ENCODE measurements at regions not wholly inside any gene's neighbourhood (a gene's known extent, or its start where the extent isn't known, plus 50 kb on each side); places are given as distances from the start of the nearest gene placed in this dataset.
"Not testable (repeated sequence)": the region's sequence is repeated elsewhere in the genome, so short reads cannot be mapped to it uniquely, and the experiment has no call there.

DNA sequence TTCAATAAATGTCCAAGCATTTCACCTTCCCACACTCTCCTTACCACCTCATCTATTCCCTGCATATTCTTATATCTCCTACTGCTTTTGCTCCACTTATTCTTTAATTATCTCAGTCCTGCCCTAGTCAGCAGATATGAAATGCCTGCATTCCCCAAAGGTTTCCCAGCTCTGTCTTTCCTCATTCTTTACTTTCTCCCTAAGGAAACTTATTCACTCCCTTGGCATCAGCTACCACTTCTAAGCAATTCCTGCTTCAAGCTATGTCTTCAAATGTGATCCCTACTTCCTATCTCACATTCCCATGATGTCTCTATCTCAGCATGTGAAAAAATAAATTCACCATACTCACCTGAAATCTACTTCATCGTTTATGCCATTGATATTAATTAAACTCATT lies 111.8 kb downstream of the CAPZA3 start:
- DNase-seq = no peak

DNA sequence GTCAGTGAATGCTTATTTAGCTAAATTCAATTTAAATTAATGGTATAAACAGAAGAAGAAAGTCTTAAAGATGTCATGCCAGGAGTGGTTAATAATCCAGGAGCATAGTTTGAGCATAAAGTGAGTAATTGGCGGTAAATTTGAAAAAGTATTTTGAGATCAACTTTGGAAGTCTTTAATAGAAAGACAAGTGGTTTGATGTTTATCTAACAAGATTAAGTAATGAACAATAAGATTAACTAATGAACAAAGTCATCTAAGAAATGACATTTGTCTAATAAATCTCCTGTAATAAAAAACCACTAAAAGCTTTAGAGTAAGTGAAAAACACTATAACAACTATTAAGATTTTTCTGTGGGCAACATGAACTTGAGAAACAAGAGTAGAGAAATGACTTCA lies 112.8 kb downstream of the CAPZA3 start:
- no peak for DNase-seq

DNA sequence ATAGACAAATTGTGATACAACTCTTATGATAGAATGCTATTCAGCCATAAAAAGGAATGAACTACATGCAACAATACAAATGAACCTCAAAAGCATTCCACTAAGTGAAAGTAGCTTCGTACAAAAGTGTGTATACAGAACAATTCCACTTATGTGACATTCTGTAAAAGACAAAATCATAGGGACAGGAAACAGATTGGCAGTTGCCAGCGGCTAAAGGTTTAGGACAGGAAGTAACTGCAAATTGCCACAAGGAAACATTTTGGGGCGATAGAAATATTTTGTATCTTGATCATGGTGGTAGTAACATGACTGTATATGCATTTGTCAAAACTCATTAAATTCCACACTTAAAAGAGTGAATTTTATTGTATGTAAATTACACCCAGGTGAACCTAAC lies 113.4 kb downstream of the CAPZA3 start:
- no peak for DNase-seq

DNA sequence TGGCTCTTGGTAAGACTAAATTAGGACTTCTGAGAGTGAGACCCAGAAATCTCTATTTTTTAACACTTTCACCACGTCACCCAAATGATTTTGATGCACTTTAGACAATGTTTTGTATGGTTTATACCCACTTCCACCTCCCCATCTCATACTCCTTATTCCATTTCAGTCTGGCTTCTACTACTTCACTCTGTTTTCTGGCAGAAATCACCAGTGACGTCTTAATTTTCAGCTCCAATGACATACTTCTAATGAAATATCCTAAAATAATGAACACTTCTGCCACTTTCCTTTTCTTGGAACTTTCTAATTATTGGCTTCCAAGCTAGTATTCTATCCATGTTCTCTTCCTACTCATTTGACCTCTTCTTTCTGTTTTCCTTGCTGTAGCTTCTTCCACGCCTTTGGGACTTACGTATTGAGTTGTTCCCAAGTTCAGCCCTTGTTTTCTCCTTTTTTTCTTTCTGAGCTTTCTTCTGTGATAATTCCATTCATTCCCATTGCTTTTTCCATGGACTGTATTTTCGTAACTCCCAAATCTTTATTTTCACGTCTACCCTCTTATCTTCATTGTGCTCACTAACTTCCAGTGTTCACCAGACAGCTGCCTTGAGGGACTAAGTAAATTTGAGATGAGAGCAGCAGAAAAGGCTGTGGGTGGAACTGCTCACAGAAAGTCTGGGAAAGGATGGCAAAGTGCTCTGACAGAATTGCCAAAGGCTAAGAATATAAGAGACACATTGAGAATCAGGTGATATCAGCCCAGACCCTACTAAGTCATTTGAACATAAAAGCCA lies 115.8 kb downstream of the CAPZA3 start:
- DNase-seq = no peak

DNA sequence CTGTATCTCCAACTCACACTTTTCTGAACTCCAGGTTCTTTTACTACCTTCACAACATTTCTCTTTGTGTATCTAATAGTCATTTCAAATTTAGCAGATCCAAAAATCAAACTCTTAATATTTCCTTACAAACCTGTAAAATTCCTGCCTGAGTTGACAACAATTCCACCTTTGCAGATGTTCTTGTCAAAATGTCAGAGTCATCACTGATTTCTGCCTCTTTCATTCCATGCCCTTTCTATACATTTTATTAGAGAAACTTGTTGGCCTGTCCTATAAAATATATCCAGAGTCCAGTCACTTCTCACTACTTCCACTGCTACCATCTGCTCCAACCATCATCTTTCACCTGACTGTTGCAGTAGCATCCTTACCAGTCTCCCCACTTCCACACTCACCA lies 119.7 kb downstream of the CAPZA3 start:
- no peak for DNase-seq

DNA sequence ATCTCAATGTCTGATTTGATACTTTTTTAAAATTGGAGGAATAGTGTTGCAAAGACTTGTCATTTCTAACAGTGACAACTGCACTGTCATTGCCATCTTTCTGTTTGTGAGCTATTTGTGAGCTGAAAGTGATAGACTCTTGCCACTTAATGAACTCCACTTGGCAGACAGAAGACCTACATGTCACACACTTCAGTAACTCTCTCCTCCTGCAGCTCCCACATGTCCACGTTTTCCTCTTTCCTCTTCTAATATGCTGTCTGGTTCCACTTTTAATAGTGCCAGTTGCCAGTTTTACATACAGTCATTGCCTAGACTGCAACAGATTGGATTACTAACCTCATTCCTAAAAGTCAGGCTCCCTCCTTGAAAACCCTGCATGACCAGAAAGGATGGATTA lies 121.5 kb downstream of the CAPZA3 start:
- DNase-seq = no peak

DNA sequence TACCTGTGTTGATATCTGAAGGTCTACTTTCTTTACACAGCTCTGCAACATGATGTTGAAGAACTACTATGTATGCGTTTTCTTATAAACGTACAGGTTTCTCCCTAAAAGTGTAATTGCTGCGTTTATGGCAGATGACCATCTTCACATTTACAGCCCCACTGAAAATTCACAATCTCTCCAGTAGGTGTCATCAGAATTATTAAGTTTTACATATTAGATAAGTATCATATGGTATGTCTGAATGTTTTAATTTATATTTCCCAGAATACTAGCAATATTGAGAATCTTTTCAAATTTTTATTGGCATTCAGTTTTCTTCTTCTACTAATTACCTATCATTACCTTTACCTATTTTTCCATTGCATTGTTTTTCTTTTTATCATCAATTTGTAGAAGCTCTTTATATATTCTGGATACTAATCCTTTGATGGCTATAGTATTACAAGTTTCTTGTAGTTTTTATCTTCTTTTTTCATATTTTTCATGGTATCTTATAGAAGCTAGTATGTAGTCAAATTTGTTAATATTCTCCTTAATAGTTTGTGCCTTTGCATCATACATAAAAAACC lies 123.5 kb downstream of the CAPZA3 start:
- DNase-seq = no peak

DNA sequence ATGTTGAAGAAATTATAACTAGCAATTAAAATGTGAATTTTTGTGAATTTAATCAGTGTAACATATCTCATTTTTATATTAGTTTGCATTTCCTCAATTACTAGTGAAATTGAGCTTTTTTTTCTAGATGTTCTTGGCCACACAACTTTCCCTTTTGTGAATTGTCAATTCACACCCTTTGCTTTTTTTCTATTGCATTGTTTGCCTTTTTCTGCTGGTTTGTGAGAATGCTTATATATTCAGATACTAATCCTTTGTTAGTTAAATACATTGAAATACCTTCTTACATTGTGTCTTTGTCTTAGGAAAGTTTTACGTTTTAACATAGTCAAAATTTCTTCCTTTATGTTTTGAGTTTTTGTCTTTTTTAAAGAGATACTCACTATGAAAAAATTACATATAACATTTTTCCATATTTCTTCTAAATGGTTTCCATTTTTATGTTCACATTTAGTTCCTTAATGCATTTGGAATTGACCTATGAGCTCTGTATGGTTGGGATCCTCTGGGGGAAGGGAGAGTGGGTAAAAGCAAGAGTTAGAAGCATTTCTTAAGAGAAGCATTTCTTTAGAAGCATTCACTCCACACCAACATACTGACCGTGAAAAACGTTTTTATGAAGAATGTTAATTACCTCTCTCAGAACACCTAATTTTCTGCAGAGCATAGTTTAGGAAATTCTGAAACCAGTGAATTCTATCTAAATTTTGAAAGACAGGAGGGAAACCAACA lies 126.0 kb downstream of the CAPZA3 start:
- DNase-seq = no peak

DNA sequence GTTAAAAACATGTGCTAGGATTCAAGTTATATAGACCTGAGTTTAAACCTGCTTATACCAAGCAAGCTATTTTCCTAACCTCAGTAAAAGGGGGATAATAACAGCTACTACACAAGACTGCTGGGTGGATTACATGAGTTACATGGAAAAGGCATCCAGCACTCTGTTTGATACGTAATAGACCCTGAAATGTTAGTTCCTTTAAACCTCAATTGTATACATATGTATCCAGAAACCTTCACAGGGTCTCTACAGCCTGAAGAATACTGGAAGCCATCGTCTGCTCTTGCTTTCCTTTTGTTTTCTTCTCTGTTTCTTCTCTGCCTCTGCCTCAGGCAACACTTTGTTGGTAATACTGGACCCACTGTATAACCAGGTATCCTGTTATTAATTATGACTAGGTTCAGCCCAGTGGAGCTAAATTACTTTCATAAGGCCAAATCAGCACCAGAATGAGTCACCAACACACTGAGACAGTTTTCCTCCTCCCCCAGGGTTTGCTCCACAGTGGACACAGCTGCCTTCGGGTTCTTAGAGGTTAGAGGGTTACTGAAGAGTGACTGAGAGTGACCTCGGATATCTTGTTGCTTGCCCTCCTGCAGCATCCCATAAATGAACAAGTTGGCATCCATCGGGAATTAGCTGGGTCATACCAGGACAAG lies 127.1 kb downstream of the CAPZA3 start:
- no peak for DNase-seq

DNA sequence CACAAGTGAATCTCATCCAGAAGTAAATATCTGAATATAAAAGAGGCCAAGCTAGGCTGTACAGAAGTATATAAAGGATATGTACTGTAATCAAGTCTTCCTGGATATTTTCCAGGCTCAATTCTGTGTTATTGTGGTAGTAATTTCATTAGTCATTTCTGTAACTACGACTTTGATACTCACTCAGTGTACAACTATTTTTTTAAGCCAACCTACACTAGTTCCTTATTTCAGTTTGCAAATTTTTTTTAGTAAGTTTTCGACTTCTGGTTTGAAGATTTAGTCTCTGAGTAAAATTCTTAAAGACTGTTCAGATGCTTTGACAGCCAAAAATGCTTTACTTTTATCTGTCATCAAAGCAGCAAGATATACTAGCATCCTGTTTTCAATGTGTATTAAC lies 130.8 kb downstream of the CAPZA3 start:
- no peak for DNase-seq

DNA sequence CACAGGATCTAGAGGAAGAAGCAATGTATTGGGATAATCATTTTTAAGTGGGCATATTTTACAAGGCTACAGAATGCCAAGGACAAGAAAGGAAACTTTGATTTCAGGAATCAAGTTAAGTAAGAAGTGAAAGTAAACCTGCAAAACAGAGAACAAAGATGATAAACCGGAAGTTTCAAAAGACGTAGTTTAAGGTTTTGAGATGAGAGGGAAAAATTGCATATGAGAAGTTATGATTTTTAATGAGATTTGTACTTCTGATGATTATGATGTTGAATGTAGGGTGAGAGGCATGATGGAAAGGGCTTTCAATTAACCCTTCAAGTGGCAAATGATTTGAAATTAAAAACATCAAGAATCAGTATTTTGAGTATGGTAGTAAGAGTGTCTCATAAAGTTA lies 134.9 kb downstream of the CAPZA3 start:
- DNase-seq = no peak

DNA sequence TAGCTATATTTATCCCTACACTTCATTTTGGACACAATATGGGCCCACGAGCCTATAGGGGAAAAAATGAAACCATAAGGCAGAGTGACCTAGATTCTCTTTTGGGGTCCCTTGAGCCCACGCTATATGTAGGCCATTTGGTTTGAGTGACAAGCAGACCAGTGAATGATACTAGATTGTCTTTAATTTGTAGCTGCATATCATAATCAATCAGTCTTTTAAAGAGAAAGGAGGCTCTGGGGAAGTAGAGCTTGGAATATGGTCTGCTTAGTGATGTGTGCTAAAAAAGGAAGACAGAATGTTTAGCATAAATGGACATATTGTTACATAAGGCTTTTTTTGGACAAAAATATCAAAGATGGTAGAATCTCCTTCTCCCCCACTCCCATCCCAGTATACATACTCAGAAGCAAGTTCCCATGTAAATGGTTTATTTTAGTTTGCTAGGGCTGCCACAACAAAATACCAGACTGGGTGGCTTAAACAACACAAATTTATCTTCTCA lies 140.8 kb downstream of the CAPZA3 start:
- DNase-seq = no peak

DNA sequence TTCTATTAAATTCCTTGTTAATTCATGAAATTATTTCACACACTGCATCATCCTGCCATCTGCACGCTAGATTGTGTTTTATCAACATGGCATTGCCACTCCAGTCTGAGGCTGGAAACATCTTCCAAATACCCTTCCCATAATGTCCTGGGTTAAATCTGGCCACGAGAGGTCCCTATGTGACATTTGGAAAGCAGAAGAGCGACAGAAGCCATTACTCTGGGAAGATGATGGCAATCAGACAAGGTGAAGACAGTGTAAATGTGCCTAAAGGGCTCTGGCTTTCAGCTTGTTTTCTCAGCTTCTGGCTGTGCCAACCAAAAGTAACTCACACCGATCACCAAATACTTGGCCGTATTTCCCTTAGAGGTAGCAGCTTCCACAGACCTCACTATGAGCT lies 144.8 kb downstream of the CAPZA3 start:
- no peak for DNase-seq

DNA sequence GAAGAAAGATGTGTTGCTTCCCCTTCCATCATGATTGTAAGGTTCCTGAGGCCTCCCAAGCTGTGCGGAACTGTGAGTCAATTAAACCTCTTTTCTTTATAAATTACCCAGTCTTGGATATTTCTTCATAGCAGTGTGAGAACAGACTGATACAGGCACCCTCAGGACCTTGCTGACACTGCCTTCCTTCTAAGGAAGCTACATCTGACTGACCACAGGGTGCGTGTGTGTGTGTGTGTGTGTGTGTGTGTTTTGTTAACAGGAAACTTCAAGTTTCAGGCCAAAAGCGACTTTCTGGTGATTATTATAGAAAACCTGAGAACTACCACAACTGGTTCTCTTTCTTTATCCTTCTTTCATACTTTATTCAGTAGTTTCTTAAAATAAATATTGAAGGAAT lies 149.0 kb downstream of the CAPZA3 start:
- no peak for DNase-seq

DNA sequence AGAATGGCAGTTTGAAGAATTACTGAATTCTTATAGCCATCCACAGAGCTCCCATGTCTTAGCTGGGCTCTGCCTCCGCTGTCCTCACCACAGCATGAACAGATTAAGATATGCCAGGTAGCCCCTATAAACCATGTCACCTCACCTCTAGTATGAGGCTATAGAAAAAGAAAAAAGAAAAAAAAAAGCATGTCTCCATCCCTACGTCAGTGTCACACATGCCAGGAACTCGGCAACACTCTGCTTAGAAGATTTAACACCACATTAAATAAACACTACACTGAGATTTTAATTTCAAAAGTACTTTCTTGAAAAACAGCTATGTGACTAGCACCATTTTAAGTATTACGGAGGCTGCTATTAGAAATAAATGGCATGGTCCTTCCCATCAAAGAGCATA lies 149.4 kb downstream of the CAPZA3 start:
- DNase-seq = no peak

DNA sequence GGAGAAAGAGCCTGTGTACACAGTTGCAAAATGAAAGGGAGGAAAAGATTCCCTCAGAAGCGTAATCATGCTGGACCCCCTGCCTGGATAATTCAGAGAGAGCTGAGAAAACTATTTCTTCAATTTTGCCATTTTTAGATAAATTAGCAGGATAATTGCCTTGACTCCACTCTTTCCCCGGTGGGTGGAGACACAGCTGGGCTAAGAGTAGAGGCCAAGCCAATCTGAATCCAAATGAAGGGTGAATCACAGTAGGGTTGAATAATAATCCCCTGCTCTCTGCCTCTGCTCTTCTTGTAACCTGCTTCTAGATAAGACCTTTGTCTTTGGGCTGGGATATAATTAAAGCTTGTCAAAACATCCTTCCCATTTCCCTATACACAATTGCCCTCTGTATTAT lies 150.1 kb downstream of the CAPZA3 start:
- DNase-seq = no peak

DNA sequence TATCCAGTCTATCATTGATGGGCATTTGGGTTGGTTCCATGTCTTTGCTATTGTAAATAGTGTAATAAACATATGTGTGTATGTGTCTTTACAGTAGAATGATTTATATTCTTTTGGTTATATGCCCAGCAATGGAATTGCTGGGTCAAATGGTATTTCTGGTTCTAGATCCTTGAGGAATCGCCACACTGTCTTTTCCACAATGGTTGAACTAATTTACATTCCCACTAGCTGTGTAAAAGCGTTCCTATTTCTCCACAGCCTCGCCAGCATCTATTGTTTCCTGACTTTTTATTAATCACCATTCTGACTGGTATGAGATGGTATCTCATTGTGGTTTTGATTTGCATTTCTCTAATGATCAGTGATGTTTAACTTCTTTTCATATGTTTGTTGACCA lies 152.7 kb downstream of the CAPZA3 start:
- DNase-seq = not testable (repeated sequence)

DNA sequence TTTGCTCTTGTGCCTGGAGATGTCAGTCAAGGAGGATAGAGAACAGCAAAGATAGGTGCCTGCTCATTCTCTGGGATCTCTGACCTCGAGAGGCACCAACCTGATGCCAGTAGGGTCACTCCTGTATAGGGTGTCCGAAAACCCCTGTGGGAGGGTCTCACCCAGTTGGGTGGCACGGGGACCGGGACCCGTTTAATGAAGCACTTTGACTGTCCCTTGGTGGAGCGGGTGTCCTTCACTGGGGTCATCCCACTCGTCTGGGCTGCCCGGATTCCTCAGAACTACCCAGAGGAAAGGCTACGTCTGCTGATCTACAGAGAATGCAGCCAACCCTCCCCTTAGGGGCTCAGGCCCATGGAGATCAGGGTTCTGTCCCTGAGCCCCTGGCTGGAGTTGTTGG lies 157.6 kb downstream of the CAPZA3 start:
- DNase-seq = no peak

DNA sequence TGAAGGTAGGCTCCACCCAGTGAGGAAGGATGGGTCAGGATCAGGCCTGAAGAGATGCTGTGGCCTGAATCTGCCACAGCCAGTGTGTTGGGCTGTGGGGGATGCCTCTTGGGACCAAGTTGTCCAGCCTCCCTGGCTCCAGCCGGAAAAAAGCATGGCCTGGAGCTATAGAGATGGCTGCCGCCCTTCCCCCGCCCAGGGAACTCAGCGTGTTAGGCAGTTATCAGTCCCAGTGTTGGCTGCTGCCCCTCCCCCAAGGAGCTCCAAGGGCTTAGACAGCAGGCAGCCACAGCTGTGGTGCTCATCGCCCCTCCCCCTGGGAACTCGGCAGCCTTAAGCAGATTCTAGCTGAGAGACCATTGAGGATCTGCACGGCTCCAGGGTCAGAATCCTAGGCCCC lies 158.0 kb downstream of the CAPZA3 start:
- peak; percentile 42 for DNase-seq

DNA sequence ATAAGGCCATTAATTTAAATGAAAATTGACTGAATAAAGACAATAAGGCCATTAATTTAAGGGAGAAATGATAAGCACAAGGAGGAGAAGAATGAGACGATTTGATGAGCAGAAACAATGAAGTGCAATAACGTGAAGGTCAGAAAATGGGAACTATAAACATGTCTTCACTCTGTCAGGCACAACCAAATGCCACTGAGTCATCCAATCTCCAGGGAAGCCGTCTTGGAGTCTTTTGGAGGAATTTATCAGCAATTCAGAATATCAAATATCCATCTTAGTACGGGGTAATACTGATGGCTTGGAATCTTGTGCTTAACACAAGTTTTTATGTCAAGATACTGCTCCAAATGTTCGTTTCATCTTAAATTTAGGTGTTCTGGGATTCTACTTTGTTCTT lies 159.9 kb downstream of the CAPZA3 start:
- no peak for DNase-seq

DNA sequence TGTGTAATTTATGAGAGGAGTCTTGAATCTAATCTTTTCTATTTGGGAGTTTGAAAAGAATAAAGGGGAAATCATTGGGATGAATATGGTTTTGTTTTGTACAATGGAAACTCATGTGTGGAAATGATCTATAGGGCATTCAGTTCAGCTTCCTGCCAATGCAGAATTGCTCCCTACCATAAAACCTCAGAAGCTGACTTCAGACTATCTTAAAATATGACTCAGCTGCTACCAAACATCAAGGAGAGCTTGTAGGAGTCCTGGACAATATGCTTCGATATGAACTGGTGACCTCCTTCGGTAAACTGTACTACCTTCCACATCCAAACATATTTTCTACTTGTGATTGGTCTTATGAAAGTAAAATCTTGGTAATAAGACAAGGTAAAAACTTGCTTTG lies 160.6 kb downstream of the CAPZA3 start:
- DNase-seq = no peak

DNA sequence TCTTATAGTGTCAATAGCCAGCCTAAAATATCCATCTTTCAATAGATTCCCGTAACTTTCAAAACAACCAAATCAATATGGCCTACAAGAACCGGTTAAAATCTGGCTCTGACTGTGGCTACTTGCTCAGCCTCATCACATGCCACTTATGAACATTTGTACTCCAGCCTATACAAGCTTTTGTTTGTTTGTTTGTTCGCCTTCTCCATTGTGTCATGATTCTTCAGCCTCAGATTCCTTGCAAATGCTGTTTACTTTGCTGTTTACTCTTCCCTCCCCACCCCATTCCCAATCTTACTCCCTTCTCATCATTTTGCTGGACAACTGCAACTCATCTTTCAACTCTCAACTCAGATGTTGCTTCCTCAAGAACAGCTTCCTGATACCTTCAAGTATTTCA lies 161.2 kb downstream of the CAPZA3 start:
- no peak for DNase-seq

DNA sequence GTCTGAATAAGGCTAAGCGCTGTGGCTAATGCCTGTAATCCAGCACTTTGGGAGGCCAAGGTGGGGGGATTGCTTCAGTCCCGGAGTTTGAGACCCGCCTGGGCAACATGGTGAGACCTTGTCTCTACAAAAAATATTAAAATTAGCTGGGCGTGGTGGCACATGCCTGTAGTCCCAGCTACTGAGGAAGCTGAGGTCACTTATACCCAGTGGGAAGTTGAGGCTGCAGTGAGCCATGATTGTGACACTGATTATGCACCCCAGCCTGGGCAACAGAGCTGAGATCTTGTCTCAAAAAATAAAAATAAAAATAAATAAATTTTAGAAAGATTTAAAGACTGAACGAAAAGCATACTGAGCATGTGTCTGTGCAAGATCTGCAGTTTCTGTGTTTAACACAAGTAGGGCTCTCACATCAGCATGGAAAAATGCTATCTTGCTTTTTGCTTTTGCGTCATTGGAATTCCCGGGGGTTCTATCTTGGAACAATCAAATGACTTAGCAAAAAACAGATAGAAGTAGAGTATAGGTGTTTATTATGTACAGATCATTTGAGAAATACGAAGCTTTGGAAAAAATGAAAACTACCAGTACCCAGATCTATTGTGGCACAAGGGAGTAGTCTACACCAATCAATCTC lies 161.9 kb downstream of the CAPZA3 start:
- no peak for DNase-seq
